DMS 273 (cell line): ENCODE measurements at regions not wholly inside any gene's neighbourhood (a gene's known extent, or its start where the extent isn't known, plus 50 kb on each side); places are given as distances from the start of the nearest gene placed in this dataset.
A peak's percentile ranks its signal among the peaks of the same experiment; 100 is the strongest.

Source experiments
- DNase-seq: peaks from one replicate; lab custom pipeline; 2025; ENCODE audit not compliant: unreplicated experiment; lab: John Stamatoyannopoulos, UW

DNA sequence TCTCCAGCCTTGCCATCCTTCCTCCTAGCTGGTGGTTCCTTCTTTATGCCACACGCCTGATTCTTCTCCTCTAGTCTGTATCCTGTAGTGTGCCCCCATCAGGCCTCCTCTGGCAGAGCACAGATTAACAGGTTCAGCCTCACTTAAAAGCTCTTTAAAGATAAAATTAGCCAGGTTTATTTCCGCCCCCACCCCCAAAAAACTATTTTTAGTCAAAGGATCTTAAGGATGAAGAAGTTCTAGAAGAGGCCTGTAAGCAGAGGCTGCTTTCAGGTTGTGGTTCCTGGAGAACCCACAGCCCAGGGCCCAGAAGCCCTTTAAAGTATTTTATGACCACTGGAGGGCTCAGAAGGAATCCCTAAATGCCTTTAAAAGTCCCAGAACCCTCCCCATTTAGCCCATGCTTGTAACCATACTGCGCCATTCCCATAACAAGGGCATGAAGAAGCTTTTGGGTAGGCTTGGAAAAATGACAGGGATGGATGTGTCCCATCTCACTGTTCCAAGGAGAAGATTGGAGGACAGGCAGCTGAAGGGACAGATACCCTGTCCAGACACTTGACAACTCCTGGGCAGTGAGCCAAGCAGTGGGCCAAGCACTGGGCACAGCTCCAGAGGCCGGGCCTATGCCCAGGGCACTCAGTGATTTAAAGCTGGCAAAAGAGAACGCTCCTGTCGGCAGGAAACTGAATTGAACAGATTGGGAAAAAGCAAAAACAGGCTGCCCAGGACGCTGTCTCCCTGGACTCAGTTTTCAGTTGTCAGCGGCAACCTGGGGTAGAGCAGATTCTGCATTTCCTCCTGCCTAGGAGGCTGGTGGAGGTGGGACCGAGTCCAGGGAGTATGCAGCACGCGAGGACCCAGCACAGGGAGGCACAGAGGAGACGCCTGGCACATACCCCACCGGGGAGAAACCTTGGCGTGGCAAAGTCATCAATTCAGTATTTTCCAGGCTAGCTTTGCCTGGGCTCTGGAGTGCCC, 106.3 kb upstream of the SSBP2 start:
- peak; percentile 95 for DNase-seq

DNA sequence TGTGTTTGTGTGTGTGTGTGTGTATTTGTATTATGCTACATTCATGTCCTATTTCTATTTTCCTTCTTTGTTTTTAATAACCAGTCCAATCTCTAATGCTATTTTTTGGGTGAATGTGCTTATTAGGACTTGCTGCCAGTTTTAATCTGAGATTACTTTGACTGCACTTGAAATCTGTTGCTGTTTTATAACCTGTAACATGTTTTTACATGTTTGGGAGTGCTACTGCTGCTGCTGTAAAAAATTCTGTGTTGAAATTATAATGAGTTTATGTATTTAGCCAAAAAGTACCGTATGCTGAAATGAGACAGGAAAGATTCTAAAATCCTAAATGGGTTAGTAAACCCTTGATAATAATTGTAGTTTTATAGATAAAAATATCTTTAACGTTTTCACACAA, 104.7 kb upstream of the SSBP2 start:
- peak; percentile 62 for DNase-seq

DNA sequence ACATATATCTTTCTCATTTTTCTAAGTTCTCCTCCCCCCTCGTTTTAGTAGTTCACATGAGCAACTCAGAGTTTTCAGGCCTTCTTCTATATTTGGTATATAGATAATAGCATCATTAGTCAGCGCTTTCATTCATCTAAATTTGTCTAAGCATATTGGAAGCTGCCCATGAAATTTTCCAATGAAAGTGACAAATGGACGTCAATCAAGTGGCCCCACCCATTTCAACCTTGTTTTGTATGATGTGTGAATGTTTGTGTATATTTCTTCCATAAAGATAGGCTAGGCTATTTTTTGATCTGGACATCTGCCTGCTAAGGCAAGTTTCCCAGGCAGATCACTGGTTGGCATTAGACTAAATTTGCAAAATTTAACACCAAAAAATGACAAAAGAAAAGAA, 104.0 kb upstream of the SSBP2 start:
- peak; percentile 70 for DNase-seq

DNA sequence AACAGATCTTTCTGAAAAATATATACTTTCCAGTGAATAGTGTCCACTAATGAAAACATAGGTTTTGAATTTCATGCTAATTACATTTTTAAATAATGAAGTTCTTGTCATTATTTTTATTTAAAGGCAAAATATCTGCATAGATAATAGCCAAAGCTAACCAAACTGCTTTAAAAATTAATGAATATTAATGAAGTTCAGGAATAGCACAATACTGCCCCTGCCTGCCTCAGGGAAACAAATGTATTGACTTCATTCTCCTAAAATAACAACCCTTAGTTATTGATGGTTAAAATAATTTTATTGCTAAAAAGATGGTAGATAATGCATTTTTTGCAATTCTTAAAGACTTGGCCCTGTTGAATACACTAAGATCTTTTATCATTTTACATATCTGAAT, 103.6 kb upstream of the SSBP2 start:
- peak; percentile 70 for DNase-seq

DNA sequence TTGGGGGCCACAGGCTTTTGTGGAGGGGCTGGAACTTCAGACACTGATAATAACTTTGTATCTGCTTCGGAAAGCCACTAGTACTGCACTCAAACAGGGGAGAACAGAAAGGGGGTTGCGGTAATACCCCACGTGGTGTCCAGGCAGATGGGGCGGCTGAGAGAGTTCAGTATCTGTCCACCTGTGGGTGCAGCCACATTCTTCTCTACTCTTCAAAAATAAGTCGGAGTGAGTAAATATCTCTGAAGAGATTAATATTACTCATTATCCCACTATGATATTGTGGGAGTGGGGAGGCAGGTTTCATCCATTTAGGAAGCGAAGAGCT, 102.1 kb upstream of the SSBP2 start:
- peak; percentile 80 for DNase-seq

DNA sequence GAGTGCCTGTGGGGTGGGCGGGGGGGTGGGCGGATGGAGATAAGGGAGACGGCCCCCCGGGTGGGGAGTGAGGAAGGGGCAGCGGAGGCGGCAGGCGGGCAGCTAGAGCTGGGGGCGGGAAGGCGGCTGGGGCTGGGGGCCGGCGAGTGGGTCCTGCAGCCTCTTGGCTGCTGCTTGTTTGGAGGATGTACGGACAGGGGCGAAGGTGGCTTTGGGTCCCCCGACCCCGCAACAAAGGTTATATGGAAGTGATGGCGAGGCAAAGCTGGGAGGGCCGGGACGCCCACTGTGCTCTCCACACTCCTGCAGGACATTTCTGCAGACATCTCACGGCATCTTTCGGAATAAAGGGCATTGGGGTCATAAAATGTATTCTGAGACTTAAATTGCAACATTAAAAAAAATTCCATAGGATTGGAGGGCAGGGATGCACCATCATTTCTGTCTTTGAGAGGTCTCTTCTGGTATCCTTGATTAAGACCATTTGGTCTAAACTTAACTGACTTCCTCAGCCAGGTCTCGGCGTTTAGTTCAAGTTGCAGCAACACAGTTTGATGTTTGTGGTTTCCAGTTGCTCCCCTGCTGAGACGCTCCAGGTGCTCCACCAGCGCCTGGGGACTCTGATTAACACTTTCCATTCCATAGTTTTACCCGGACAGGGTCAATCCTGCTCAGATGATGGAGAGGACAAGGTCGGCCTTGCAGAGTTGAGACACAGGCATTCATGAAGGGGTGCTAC, 101.6 kb upstream of the SSBP2 start:
- DNase-seq: peak; percentile 86

DNA sequence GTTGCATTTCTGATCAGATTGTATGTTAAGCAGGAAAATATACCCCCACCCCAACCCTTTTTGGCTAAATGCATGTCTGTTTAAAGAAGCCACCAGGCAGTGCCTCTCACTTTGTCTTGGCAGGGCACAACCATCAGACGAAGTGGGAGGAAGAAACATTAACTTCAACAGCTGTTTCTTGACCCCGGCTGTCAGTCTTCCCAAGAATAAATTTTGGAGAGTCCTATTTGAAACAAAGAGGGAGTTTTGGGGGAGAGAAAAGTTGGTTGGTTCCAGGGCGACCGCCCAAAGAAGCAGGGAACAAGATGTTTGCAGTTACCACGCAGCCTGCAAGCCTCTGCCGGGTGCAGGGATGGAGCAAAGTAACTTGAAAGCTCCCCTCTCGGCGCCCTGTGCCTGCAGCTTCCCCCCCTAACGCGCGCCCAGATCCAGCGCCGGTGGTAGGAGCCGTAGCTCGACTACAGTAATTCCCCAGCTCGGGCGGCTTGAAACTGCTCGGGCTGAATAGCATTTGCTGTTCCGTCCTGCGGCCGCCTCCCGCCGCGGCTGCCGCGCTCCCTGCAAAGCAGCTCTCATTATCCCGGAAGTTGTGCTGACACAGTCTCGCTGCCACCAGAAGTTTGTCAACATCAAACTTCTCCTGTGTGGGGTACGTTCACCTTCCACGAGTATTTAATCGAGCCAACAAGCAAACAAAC, 100.7 kb upstream of the SSBP2 start:
- DNase-seq: peak; percentile 98

DNA sequence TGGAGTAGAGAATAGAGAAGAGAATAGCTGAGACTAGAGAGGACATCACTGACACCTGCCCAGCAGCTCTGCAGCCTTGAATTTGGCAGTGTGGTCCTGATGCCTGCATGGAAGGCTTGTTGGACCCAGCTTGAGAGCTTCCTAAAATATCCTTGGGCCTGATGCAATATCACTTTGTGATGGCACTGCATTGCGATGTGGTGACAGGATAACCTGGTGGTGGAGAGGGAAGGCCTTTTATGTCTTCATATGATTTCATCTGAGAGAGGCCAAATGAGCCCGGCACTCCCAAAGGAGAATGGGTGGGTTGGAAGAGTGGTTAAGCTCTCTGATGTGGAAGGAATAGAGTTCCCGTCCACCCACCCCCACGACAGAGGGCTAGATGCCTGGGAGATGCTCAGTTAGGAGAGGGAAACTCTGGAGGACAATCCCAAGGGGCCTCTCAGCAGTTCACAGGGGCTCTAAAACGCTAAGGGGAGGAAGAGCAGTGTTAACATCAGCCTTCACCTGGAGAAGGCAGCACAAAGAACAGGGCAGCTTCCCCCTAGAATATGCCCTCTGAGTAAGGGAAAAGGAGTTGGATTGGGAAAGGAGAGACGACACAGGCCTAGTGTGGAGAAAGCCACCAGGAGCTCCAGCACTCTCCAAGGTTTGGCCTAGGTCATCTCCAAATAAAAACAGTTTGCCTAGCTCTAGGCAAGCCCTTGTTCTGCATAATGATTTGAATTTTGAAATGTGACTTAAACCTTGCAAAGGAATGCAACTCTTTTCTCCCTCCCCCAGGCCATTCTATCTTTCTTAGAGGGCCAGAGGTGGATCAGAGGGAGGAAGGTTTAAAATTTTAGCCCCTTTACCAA, 99.8 kb upstream of the SSBP2 start:
- peak; percentile 49 for DNase-seq

DNA sequence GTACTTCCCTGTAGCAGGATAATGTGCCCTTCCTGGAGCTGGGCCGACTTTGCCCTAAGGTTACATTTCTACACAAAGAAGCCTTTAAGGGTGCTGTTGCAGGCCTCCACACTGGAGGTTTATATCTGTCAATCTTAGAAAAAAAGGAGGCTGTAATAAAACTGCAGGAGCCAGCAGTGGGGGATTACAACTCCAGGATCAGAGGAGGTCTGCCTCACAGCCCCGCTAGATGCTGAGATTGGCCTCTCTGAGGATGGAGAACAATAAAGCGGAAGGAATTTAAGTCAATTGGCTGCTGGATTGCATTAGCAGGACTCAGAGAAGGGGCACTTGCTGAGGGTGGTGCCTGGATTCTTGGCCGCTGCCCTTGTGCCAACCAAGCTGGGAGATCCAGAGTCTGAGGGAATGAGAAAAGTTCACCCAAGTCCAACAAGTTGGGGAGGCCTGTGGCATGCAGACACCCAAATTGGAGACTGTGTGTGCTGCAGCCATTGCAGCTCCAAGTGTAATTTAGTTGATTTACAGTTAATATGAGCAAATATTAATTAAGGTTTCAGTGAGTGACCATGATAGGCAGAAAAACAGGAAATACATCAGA, 99.0 kb upstream of the SSBP2 start:
- no peak for DNase-seq

DNA sequence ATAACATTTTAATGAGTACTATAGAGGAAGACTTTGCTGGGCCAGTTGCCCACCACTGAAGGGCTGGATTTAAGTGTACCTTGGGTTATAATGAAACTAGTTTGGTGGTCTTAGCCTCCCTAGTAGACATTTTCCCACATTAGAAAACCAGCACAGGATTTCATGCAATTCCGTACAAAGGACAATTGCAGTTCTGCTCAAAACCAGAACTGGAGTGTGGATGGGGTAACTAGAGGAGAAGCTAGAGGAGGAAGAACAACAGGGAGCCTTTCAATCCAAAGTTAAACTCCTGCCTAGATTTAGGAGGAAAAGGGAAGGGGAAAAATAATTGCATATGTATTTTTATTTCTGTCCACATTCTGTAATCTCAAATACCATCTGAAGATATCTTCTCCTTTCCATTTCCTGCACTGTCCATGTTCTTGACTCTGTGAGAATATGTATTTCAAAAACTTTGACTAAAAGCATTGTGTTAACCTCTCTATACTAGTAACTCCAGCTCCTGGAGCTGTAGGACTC, 97.5 kb upstream of the SSBP2 start:
- DNase-seq: peak; percentile 47

DNA sequence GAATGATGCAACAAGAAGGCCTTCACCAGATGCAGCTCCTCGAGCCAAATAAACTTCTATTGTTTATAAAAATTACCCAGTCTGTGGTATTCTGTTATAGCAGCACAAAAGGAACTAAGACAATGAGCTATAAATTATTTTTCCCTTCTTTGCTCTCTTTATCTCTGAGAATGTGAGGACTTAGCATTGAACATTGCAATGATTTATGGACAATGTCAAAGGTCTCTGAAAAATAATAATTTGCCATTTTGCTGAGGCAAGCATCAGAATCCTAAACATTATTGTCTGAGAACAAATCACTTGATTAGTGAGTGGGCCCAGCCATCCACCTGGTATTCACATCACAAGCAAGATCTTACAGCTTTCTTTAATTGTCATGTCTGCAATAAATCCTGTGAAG, 95.4 kb upstream of the SSBP2 start:
- no peak for DNase-seq

DNA sequence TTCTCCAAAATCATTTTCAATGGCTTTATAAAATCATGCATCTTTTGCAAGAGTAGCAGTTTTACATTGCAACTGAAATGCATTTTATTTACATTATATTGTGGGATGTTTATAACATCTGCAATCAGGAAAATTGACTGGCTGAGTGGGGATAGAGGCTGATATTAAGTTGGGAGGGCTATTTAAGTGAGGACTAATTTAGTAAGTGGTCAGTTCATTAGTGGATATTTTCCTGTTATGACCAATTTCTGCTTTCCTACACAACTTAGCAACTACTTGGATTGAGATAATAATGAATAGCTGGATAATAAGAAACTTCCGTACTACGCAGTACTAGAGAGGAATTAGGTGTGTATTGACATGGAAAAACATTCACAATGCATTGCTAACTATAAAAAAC, 92.9 kb upstream of the SSBP2 start:
- no peak for DNase-seq

DNA sequence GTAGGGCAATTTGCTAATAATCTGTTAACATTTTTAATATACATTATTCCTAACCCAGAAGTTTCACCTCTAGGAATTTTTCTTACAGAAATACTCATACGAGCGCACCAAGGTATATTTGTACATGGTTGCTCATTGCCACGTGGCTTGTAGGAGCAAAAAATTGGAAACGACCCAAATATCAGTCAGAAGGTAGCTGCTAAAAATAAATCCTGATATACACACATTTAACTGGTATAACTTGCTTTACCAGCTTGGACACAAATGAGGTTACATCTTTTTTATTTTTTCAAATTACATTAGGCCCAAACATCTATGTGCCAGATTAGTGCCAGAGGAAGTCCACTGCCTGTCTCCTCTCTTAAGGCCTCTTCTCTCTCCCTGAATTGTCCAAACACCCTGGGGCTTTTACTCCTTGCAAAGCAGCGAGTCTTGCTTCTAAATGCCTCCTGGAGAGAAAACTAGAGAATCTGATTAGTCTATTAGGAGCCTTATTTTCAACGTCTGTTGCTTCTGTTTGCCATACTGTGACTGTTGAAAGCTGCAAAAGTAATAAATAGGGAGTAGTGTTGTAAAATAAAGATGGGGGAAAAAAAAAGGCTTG, 92.0 kb upstream of the SSBP2 start:
- peak; percentile 37 for DNase-seq

DNA sequence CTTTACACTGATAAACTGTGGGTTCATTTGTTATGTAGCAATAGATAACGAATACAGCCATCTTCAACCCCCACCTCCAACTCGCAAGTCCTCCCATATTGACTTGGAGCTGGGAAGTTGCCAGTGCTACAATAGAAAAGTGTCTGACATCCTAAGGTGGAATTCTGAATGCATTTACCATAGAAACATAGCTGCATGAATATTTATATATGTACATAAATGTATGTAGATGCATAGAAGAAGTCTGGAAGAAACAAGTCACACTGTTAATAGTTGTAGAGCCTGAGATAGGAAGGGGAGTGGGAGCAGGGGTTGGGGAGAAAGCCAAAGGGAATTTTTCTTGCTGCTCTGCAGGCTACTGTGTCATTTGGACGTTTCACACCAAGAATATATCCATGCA, 88.1 kb upstream of the SSBP2 start:
- no peak for DNase-seq

DNA sequence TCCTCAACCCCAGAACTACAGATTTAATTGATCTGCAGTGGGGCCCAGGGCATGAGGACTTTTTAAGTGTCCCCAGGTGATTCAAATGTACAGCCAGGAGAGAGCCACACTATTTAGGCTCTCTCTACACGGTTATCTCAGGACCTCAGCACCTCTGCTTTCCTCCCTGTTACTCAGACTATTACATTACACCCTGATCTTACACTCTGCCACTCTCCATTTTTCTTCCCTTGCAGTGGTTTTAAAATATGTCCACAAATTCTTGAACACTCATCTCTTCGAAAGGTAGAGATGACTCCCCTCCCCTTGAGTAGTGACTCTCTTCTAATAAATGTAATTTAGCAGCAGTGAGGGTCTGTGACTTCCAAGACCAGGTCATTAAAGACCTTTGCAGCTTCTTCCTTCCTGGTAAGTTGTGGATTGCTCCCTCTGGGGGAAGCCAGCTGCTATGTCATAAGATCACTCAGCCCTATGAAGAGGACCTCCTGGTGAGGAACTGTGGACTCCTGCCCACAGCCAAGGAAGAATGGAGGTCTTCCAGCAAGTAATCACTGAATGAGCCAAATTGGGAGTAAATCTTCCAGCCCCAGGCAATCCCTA, 87.5 kb upstream of the SSBP2 start:
- DNase-seq: peak; percentile 55

DNA sequence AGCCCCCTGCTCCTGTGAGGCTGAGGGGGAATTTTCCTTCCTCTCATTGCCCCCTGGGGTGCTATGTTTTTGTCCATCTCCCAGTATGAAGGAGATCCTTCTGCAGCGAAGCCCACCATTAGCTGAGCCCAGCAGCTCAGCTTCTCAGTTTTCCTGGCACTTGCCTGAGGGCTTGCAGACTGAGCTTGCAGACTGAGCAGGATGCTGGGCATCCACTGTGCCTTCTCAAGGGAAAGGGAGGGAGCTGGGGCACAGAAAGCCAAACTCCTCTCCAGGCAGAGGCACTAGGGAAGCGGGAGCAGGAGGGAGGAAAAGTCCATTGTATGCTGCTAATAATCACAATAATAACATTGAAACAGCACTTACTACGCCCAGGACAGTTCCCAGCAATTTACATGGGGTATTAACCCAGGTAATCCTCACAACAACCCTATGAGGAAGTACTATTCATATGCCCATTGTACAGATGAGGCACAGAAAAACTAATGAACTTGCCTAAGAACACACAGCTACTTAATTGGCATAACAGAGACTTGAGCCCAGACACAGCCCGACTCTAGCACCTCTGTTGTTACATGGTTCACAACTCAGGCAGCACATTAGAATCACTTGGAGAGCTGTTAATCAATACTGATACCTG, 86.9 kb upstream of the SSBP2 start:
- no peak for DNase-seq

DNA sequence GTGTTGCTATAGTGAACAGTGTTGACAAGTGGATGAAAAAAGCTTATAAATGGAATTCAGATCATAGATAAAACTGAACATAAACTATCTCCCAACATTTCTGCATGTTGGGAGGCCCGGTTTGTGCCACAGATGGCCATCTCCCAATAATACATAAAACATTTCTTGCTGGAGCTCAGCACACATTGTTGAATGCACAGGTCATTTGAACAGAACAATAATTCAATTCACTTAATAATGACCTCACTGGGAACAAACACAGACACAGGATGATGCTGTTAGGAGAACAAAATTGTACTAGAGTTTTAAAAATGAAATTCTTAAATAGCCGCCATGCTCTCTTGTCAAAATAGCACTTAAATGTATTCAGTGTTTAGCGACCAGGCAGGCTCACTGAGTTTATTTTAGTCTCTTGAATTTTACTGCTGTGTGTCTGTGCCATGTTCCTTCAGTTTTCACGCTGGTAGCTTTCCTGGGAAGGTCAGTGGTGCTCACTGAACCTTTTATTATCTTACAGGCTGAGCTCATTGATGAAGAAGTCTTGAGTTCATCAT, 85.0 kb upstream of the SSBP2 start:
- peak; percentile 7 for DNase-seq

DNA sequence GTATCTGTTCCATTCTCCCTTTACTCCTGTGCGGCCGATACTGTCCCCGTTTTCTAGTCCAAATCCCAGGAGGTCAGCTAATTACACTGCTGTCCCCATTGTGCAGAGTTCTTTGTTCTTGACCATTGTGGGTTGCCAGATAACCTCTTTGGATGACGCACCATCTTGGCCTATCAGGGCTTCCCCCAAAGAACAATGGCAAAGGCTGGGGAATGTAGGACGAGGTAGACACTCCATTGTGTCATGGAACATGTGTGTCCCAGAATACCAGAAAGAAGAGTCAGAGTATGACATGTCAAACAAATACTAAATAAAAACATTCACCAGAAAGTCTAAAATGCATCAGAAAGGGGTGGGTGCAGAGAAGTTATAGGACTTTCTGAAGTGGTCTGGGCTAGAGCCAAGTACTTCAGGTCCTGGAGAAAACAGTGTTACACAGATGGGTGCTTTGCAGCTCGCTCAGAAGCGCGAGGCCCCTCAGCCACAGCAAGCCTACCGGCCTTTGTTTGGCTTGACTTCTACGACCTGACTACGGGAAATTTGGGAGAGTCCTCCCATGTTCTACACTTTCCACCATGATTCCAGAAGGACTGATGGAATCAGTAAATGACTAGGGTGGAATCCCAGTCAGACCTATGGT, 83.2 kb upstream of the SSBP2 start:
- DNase-seq: no peak
